Activated CD4-positive, alpha-beta memory T cell treated with anti-CD3 and anti-CD28 coated beads, Interleukin-2, amount 10 ng/mL, durations not matched to agents 7 days and 5 days (primary cell): ENCODE measurements at regions not wholly inside any gene's neighbourhood (a gene's known extent, or its start where the extent isn't known, plus 50 kb on each side); places are given as distances from the start of the nearest gene placed in this dataset.
"Not testable (repeated sequence)": the region's sequence is repeated elsewhere in the genome, so short reads cannot be mapped to it uniquely, and the experiment has no call there.

ENCODE experiments used
- CTCF ChIA-PET: fragments of 350-600 bp; sonication (Branson Sonifier 250); formaldehyde crosslinking; loops from one replicate; lab custom pipeline; 2021; ENCODE audit warnings: antibody characterized with exemption, inconsistent platforms; lab: Charles Lee
- POLR2A ChIA-PET: fragments of 350-600 bp; sonication (Branson Sonifier 250); formaldehyde crosslinking; loops from one replicate; lab custom pipeline; 2021; ENCODE audit warnings: antibody characterized with exemption; lab: Charles Lee
- DNase-seq: peaks from one replicate; pipeline ENCODE4 v3.0.0-alpha.2; 2020
- H3K27ac Mint-ChIP-seq: one replicate; pipeline ENCODE4 v1.8.0; 2021; ENCODE audit warnings: mild to moderate bottlenecking, mixed read lengths
- H3K27me3 Mint-ChIP-seq: one replicate; pipeline ENCODE4 v1.8.0; 2021; ENCODE audit warnings: mixed read lengths
- H3K36me3 Mint-ChIP-seq: one replicate; pipeline ENCODE4 v1.8.0; 2021; ENCODE audit warnings: low read depth, mixed read lengths
- H3K4me1 Mint-ChIP-seq: one replicate; pipeline ENCODE4 v1.8.0; 2021; ENCODE audit warnings: mixed read lengths
- H3K4me3 Mint-ChIP-seq: one replicate; pipeline ENCODE4 v1.8.0; 2021; ENCODE audit warnings: mild to moderate bottlenecking, mixed read lengths
- H3K9me3 Mint-ChIP-seq: one replicate; pipeline ENCODE4 v1.8.0; 2021; ENCODE audit warnings: mixed read lengths

DNA sequence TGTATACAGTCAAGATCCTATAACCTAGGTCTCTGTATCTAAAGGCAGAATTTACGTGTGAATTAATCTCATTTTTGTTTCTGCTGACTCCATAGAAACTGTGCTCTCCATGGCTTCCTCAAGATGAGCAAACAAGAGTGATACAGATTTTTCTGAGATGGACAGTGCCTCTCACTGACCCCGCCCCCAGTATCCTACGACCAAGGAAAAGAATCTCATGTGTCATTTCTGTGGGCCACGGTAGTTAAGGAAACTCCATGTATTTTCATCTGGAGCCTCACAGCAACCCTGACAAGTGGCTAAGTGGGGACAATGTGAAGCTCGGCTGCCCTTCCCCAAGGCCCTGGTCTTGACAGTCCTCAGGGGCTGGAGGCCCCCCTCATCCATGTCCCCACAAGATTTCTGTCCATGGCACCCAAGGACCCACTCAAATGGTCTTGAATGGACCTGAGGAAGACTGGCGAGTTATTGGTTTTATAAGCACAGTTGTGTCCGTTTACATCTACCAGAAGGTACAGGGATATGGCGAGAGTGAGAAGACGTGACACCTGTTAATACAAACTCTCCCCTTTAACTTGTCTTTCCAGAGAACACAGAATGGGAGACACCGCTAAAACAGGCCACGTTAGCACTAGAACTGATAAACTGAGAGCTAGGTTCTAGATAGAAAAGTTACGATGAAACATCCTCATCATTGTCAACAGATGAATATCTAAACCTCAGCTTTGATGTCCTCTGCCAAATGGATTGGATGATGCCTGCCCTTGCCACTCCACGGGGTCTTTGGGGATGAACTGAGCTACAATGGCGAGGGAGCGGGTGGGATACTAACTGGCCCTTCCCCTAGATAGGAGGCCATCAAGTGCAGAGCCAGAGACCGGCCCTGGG, 108.4 kb upstream of the EGLN3 start:
- Mint-ChIP-seq H3K4me3 (peak overlapping the region; percentile 69), H3K27ac (peak overlapping the region; percentile 67), H3K27me3 (peaks cover 17% of the 10 kb centered on the region), H3K4me1 (peaks cover 43% of the 10 kb centered on the region), H3K36me3 (no peaks in the 10 kb centered on the region), H3K9me3 (no peaks in the 10 kb centered on the region)
- no peak for DNase-seq
- ChIA-PET CTCF (interaction anchor here (0.7 to 2.4 kb wide), 10 partner anchors 12 to 169 kb away, joined by 3 to 12 read pairs (median 4); no protein-coding TSS in a partner anchor), POLR2A (interaction anchor here (0.7 to 3.8 kb wide), 8 partner anchors 11 to 154 kb away, joined by 3 to 32 read pairs (median 4); no protein-coding TSS in a partner anchor)

DNA sequence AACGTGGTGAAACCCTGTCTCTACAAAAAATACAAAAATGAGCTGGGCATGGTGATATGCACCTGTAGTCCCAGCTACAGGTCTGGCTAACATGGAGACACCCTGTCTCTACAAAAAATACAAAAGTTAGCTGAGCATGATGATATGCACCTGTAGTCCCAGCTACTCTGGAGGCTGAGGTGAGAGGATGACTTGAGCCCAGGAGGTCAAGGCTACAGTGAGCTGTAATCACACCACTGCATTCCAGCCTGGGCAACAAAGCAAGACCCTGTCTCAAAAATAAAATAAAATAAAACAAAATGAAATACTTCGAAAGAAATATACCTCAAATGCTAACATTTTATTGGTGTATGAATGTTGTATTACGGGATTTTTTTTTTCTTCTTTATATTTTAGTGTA, 107.6 kb upstream of the EGLN3 start:
- ChIA-PET POLR2A (interaction anchor here (3.8 kb wide), 1 partner anchor 15 kb away, joined by 32 read pairs; no protein-coding TSS in a partner anchor), CTCF (interaction anchor here (0.9 kb wide), 1 partner anchor 36 kb away, joined by 3 read pairs; no protein-coding TSS in a partner anchor)
- Mint-ChIP-seq H3K4me3 (no peak overlapping the region), H3K36me3 (peaks cover 5% of the 10 kb centered on the region), H3K9me3 (no peaks in the 10 kb centered on the region), H3K4me1 (peaks cover 51% of the 10 kb centered on the region), H3K27me3 (peaks cover 16% of the 10 kb centered on the region), H3K27ac (no peak overlapping the region)
- no peak for DNase-seq

DNA sequence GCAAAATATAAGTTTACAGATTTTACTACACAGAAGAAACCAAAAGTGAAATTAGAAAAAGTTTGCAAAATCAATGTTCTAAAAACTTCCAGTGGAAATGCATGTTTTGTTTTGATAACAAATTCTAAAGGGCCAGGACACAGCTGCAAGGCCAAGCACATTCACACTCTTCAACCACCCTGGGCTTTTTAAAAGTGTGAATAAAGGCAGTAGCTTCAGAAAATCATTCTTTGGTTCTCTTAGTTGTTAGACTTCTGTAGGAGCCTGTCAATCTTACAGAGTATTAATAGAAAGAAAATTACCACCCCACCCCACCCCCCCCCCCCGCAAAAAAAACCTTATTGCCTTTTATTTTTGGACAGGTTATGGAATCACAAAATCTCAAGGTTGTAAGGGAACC, 105.2 kb upstream of the EGLN3 start:
- POLR2A ChIA-PET: interaction anchor here (1.5 kb wide), 1 partner anchor 12 kb away, joined by 7 read pairs; no protein-coding TSS in a partner anchor
- H3K4me3 Mint-ChIP-seq: no peak overlapping the region

DNA sequence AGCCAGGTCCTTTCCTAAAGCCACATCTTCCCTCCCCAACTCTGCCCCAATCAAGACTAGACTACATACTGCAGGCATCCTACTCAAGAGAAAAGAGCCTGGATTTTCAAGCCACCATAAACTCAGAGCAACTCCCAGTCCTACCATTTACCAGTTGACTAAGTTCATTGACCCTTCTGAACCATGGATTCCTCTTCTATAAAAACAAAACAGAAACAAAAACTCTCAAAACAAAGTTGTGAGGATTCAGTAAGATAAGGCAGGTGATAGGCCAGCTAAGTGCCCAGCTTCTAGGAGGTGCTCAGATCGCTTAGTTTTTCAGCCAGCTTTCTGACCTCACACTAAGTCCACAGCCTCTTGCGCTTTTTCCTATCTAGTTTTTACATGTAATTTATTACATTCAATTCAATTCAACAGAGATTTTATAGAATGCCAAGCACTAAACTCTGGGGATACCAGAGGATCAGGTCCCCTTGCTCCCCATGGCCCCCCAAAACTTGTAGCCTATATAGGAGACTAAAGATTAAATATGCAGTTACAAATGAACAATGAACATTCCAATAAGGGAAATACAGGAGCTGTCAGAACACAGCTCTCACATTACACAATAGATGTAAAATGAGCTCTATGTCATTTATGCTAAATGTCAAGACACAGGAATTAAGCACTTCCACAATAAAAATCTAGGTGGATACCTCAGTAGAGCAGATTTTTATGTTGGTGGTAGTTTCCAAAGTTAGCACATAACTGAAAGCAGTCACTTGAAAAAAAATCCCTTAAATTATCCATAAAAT, 104.5 kb upstream of the EGLN3 start:
- DNase-seq: no peak
- peaks cover 72% of the 10 kb centered on the region for H3K4me1 Mint-ChIP-seq
- ChIA-PET POLR2A (interaction anchor here (1.0 to 1.5 kb wide), 3 partner anchors 11 to 108 kb away, joined by 3 to 7 read pairs (median 3); no protein-coding TSS in a partner anchor), CTCF (interaction anchor here (0.9 to 1.4 kb wide), 4 partner anchors 11 to 206 kb away, joined by 3 to 4 read pairs (median 4); no protein-coding TSS in a partner anchor)
- peaks cover 16% of the 10 kb centered on the region for H3K36me3 Mint-ChIP-seq
- peaks cover 6% of the 10 kb centered on the region for H3K9me3 Mint-ChIP-seq
- H3K27me3 Mint-ChIP-seq: peaks cover 8% of the 10 kb centered on the region
- no peak overlapping the region for H3K27ac Mint-ChIP-seq
- no peak overlapping the region for H3K4me3 Mint-ChIP-seq

More for the DNA sequence above, 105.2 kb upstream of the EGLN3 start:
- CTCF ChIA-PET: interaction anchor here (1.1 to 1.4 kb wide), 2 partner anchors 12 to 207 kb away, joined by 4 read pairs; no protein-coding TSS in a partner anchor
- peaks cover 10% of the 10 kb centered on the region for H3K36me3 Mint-ChIP-seq
- H3K9me3 Mint-ChIP-seq: peaks cover under 1% of the 10 kb centered on the region
- H3K4me1 Mint-ChIP-seq: peaks cover 72% of the 10 kb centered on the region
- H3K27me3 Mint-ChIP-seq: peaks cover 5% of the 10 kb centered on the region
- DNase-seq: no peak
- H3K27ac Mint-ChIP-seq: no peak overlapping the region

DNA sequence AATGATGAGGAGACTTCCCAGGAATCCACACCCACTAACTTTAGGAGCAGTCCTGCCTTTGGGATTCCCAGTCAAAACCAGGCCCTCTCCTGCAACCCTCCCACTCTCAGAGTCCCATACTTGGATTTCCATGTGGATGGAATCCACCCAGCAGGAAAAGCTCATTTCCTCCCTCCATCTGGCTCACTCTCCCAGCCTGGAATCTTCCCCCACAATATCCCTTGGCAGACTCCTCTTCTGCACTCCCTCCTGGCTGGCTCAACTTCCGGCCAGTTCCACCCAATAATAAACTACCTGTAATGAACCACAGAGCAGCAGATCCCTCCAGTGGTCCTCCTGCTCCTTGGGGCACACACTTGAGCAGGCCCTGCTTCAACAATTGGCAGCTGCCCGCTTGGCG, 102.8 kb upstream of the EGLN3 start:
- Mint-ChIP-seq H3K9me3 (peaks cover 8% of the 10 kb centered on the region), H3K27me3 (peaks cover 11% of the 10 kb centered on the region), H3K4me1 (peaks cover 70% of the 10 kb centered on the region), H3K27ac (peak overlapping the region; percentile 21), H3K36me3 (peaks cover 17% of the 10 kb centered on the region), H3K4me3 (no peak overlapping the region)
- CTCF ChIA-PET: no interaction called here
- POLR2A ChIA-PET: interaction anchor here (1.3 kb wide), 1 partner anchor 10 kb away, joined by 6 read pairs; no protein-coding TSS in a partner anchor
- DNase-seq: no peak

DNA sequence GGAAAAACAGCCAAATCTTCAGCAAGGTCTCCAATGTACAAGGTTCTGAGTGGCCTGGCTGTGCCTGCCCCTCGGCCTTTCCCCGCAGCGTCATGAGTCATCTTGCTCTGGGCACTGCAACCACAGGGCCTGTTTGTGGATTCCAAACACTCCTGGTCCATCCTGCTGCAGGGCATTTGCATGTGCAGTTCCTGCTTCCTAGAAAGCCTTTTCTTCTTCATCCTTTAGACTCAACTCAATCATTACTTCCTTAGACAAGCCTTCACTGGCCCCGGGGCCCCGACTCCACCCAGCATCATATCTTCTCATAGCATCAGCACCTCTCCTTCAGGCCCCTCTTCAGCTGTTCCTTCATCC, 101.8 kb upstream of the EGLN3 start:
- DNase-seq: no peak
- Mint-ChIP-seq H3K27ac (peak overlapping the region; percentile 60), H3K4me1 (peaks cover 70% of the 10 kb centered on the region), H3K4me3 (no peak overlapping the region), H3K9me3 (peaks cover 8% of the 10 kb centered on the region), H3K36me3 (peaks cover 17% of the 10 kb centered on the region), H3K27me3 (peaks cover 11% of the 10 kb centered on the region)
- POLR2A ChIA-PET: interaction anchor here (1.3 to 1.6 kb wide), 2 partner anchors 9 to 14 kb away, joined by 3 to 6 read pairs; no protein-coding TSS in a partner anchor
- CTCF ChIA-PET: interaction anchor here (0.5 to 1.4 kb wide), 2 partner anchors 9 to 1078 kb away, joined by 3 to 6 read pairs; no protein-coding TSS in a partner anchor

DNA sequence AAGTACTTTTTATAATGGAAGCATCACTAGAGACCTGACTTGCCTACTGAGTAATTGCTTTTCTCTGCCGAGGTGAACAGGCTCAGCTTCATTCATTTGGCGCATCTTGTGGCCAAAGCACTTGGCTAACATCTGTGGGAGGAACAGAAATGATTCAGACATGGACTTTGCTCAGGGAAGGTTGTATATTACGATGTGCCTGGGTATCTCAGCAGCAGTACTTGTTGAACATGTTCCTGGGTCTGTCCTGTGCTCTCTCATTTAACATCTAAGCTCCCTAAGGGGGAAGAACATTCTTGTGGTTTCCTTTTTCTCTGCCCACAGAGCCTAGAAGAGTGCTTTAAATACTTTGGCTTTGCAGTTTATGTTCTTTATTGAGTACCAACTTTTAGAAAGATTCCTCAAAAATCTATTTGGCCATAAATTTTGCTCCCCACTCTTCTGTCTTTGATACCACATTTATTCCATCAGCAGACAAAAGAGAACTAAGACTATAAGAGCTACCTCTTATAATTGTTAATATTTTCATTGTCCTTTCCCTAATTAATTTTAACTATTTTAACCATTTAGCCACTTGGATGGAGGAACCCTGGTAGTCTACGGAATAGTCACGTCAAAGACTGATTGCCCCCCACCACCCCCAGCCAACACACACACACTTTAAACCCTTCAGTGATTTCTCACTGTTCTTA, 101.2 kb upstream of the EGLN3 start:
- CTCF ChIA-PET: interaction anchor here (0.5 to 1.4 kb wide), 3 partner anchors 8 to 1079 kb away, joined by 3 to 6 read pairs (median 3); no protein-coding TSS in a partner anchor
- peaks cover 70% of the 10 kb centered on the region for H3K4me1 Mint-ChIP-seq
- peaks cover 11% of the 10 kb centered on the region for H3K9me3 Mint-ChIP-seq
- H3K4me3 Mint-ChIP-seq: no peak overlapping the region
- POLR2A ChIA-PET: interaction anchor here (1.6 kb wide), 1 partner anchor 13 kb away, joined by 3 read pairs; no protein-coding TSS in a partner anchor
- H3K27me3 Mint-ChIP-seq: peaks cover 11% of the 10 kb centered on the region
- DNase-seq: peak; percentile 30
- peaks cover 19% of the 10 kb centered on the region for H3K36me3 Mint-ChIP-seq
- peak overlapping the region; percentile 63 for H3K27ac Mint-ChIP-seq

DNA sequence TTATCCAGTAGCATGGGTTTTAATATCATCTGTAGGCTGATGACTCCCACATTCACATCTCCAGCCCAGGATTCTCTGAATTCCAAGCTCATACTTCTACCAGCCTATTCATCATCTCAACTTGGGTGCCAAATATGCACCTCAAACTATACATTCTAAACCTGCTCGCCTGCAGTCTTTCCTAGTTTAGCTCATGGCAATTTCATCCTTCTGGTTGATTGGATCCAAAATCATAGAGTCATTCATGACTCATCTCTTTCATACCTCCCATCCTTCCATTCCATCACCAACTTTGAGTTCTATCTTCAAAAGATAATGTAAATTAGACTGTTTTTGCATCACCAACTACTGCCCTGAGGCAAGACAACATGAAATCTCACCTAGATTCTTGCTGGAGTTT, 99.7 kb upstream of the EGLN3 start:
- Mint-ChIP-seq H3K9me3 (peaks cover 17% of the 10 kb centered on the region), H3K4me3 (no peak overlapping the region), H3K4me1 (peaks cover 67% of the 10 kb centered on the region), H3K27me3 (peaks cover 11% of the 10 kb centered on the region), H3K27ac (no peak overlapping the region), H3K36me3 (peaks cover 24% of the 10 kb centered on the region)
- DNase-seq: no peak
- ChIA-PET POLR2A (no interaction called here), CTCF (no interaction called here)

DNA sequence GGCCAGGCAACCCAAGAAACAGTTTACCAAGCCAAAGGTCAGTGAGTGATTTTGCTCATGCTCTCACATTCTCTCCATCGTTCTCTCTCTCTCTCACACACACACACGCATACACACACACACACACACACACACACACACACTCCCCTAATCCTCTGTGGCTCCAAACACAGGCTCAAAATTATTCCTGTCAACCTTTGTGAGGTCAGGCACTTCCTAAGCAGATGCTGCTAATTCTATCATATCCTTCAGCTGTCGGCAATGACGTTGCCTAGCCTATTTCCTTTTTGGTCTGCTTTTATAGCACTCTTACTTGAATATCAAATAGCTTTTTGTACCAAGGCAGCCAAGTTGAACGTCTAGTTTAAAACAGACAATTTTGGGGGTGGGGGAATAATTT, 98.9 kb upstream of the EGLN3 start:
- Mint-ChIP-seq H3K27me3 (peaks cover 9% of the 10 kb centered on the region), H3K4me3 (no peak overlapping the region), H3K27ac (no peak overlapping the region), H3K4me1 (peaks cover 65% of the 10 kb centered on the region), H3K36me3 (peaks cover 26% of the 10 kb centered on the region), H3K9me3 (peaks cover 18% of the 10 kb centered on the region)
- CTCF ChIA-PET: no interaction called here
- no peak for DNase-seq
- POLR2A ChIA-PET: no interaction called here

DNA sequence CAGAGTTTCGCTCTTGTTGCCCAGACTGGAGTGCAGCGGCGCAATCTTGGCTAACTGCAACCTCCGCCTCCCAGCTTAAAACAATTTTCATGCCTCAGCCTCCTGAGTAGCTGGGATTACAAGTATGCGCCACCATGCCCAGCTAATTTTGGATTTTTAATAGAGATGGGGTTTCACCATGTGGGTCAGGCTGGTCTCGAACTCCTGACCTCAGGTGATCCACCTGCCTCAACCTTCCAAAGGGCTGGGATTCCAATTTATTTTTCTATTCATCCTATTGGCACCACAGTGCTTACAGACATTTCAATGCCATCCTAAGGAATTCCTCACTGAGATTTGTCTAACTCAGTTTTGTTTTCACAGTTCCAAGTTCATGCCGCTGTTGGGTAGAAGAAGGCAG, 98.3 kb upstream of the EGLN3 start:
- CTCF ChIA-PET, POLR2A ChIA-PET, DNase-seq, H3K4me3 Mint-ChIP-seq, H3K27ac Mint-ChIP-seq, H3K27me3 Mint-ChIP-seq: not testable (repeated sequence)
- Mint-ChIP-seq H3K4me1 (peaks cover 69% of the 10 kb centered on the region), H3K9me3 (peaks cover 24% of the 10 kb centered on the region), H3K36me3 (peaks cover 32% of the 10 kb centered on the region)

DNA sequence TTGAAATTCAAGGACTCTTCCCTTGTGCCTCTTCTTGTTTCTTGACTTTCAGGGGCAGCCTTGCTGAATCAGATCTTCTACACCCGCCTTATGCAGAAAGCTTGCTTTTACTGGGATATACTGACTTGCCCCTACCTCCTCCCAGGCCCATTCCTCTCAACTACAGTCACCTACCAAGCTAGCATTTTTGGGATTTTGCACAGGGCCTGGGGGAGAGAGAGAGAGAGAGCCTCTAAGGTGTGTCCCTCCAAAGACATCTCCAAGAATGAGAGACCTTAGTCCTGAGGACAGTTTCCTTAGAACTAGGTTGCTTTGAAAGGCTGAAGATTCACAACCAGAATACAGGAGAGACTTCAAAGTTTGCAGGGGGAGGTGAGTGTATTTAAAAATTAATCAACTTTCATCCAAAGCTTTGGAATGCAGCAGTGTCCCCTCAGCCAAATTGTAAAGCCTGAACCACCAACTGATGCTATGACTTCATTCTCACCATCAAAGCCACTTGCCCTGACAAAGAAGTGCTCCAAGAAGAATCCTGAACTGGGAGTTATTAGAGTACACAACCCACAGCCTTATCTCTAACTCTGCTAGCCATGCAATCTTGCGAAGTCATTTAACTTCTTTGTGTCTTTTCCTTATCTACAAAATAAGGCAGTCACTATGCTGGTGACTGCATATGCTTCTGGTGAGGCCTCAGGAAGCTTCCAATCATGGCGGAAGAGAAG, 96.1 kb upstream of the EGLN3 start:
- CTCF ChIA-PET: interaction anchor here (0.6 to 2.9 kb wide), 3 partner anchors 13 to 52 kb away, joined by 3 to 12 read pairs (median 4); no protein-coding TSS in a partner anchor
- peaks cover 9% of the 10 kb centered on the region for H3K27me3 Mint-ChIP-seq
- no peak overlapping the region for H3K4me3 Mint-ChIP-seq

More for the DNA sequence above, 96.1 kb upstream of the EGLN3 start:
- H3K9me3 Mint-ChIP-seq: peaks cover 26% of the 10 kb centered on the region
- H3K4me1 Mint-ChIP-seq: peaks cover 68% of the 10 kb centered on the region
- DNase-seq: no peak
- POLR2A ChIA-PET: interaction anchor here (1.2 to 1.5 kb wide), 2 partner anchors 13 to 28 kb away, joined by 4 to 5 read pairs; no protein-coding TSS in a partner anchor
- H3K36me3 Mint-ChIP-seq: peaks cover 30% of the 10 kb centered on the region
- peak overlapping the region; percentile 42 for H3K27ac Mint-ChIP-seq
